ENCODE measurements at regions not wholly inside any gene's neighbourhood (a gene's known extent, or its start where the extent isn't known, plus 50 kb on each side); places are given as distances from the start of the nearest gene placed in this dataset.

DNA sequence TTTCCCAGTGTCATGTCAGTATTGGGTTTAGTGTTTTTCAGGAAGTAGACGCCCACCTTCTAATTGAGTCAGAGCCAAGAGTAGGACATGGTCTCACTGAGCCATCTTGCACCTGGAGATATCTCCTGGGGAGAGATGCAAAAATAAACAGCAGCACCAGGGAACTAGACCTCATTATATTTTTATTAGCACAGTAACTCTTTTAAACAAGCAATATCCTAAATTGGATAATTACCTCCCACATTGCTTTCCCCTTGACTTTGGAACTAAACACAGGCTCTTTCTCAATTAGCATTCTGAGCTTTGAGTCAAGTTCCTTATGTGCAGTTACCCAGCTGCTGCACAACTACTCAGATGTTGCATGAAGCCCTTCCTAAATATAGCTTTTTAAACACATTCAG, 175.4 kb downstream of the IBTK start:
- DNase-seq: no peak

- DNase-seq: no peak
Observed at GRCh38 chr6:82068721-82069120, 178.8 kb downstream of the IBTK start.

GRCh38 chr6:82066991-82067411, 180.5 kb downstream of the IBTK start:
- no peak for DNase-seq

GRCh38 chr6:82066196-82066595, 181.3 kb downstream of the IBTK start:
- no peak for DNase-seq

- no peak for DNase-seq
Observed at GRCh38 chr6:82063574-82063973, 184.0 kb downstream of the IBTK start.

GRCh38 chr6:82062219-82062618, 185.3 kb downstream of the IBTK start:
- DNase-seq: no peak

- no peak for DNase-seq
Observed at GRCh38 chr6:82057846-82058554, 189.5 kb downstream of the IBTK start.

- no peak for DNase-seq
Observed at GRCh38 chr6:82056567-82056966, 191.0 kb downstream of the IBTK start.

GRCh38 chr6:82045965-82046756, 201.4 kb downstream of the IBTK start:
- no peak for DNase-seq

- peak; percentile 42 for DNase-seq
Observed at GRCh38 chr6:82040405-82041221, 206.9 kb downstream of the IBTK start.

- DNase-seq: no peak
Observed at GRCh38 chr6:82038631-82039030, 208.9 kb downstream of the IBTK start.

GRCh38 chr6:82035526-82035925, 212.0 kb downstream of the IBTK start:
- DNase-seq: no peak

- DNase-seq: no peak
Observed at GRCh38 chr6:82033631-82034211, 213.8 kb downstream of the IBTK start.

- no peak for DNase-seq
Observed at GRCh38 chr6:82032444-82032843, 215.1 kb downstream of the IBTK start.

DNA sequence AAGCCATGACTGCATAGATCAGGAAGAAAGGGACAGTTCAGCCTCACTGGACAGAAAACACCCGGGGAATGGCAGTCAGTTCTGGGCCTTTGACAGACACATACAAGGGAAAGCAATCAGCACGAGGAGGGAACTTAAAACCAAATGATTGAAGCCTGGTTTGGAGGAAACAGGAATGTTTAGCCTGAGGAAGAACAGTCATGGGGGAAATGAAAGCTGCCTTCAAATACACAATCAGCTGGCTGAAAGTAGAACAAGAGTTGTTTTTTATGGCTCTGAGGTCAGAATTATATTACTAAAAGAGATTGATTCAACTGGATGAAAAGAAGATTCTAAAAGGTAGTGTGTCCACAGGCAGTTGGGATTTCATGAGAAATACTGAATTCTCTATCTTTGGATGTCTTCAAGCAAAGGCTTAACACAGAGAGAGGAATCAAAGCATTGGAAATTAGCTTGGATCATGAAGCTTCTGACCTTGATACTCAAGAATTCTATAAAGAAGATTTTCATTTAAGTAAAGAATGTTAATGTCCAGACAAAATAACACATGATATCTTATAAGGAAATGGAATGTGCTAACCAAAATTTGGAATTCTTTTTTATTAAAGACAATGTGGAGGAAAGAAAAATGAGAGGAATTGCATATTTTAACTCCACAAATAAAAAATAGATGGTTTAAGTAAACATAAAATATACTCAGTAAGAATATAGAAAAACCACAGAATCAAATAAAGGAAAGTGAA, 216.6 kb downstream of the IBTK start:
- no peak for DNase-seq

- DNase-seq: no peak
Observed at GRCh38 chr6:82030301-82030700, 217.2 kb downstream of the IBTK start.

GRCh38 chr6:82025271-82025670, 222.3 kb downstream of the IBTK start:
- DNase-seq: no peak

DNA sequence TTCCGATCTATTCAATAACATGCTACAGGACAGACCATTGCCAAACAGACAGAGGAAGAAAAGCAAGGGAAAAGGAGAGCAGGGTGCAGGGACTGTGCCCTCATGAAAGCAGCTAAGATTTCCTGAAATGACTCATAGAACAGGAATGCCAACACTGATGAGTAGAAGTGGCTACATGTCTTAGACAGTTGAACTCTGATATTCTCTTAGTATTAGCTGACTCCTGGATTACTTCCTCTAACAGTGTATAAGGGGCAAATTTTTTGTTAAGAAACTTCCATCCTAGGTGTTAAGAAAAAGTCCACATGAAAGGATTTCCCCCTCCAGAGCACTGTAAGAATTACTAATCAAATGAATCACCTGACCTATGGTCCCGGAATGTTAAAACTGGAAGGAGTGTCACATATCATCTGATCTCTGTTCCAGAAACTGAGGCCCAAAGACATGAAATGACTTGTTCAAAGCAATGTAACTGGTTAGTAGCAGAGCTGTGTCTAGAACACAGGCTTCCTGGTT, 224.9 kb downstream of the IBTK start:
- no peak for DNase-seq

GRCh38 chr6:82017773-82018172, 229.8 kb downstream of the IBTK start:
- DNase-seq: no peak

- no peak for DNase-seq
Observed at GRCh38 chr6:82017288-82017687, 230.3 kb downstream of the IBTK start.

- no peak for DNase-seq
Observed at GRCh38 chr6:82015526-82015925, 232.0 kb downstream of the IBTK start.

Data from renal pelvis (tissue), 1 donor.